Upper lobe of left lung (tissue), 4 donors: ENCODE measurements at regions not wholly inside any gene's neighbourhood (a gene's known extent, or its start where the extent isn't known, plus 50 kb on each side); places are given as distances from the start of the nearest gene placed in this dataset.

Source experiments
- CTCF ChIP-seq, 6 experiments: fragments of 450-650 bp in 4 of 6; fragments of 200-600 bp in 2 of 6; sonication (generic) in 2 of 6; IDR thresholded peaks; one replicate each; pipeline ENCODE4 v1.5.1; 2016 to 2019; ENCODE audit warnings: antibody characterized with exemption in 6 of 6
- POLR2AphosphoS5 ChIP-seq, 2 donors: sonication (generic); formaldehyde crosslinking; IDR thresholded peaks; one replicate each; pipeline ENCODE4 v1.5.1; 2017; ENCODE audit warnings: antibody characterized with exemption in 2 of 2

GRCh38 chrX:63581906-63582305 lies 203.1 kb downstream of the ARHGEF9 start:
- no peak for TF ChIP-seq CTCF (IDR thresholded peaks at IDR 0.05)
- TF ChIP-seq POLR2AphosphoS5 (IDR thresholded peaks at IDR 0.05), result no peak
